CD4-positive, CD25-positive, alpha-beta regulatory T cell (primary cell): ENCODE measurements at regions not wholly inside any gene's neighbourhood (a gene's known extent, or its start where the extent isn't known, plus 50 kb on each side); places are given as distances from the start of the nearest gene placed in this dataset.

ENCODE experiments used
- ATAC-seq, 2 donors: fragments of 150-1000 bp; cut with Tn5 transposase; one replicate each; pipeline ENCODE4 v1.10.0; 2021; ENCODE audit warnings: low read depth in 2 of 2, moderate number of reproducible peaks in 2 of 2, moderate library complexity in 1 of 2
- DNase-seq, 3 donors: peaks; one replicate each; pipeline versions ENCODE4 v3.0.0 to v3.0.0-alpha.2; 2012 to 2022; ENCODE audit warnings: mixed read lengths in 1 of 3
- H3K27ac ChIP-seq: one replicate; pipeline ENCODE4 v1.7.0; 2013; ENCODE audit warnings: mild to moderate bottlenecking, low read length; ENCODE audit not compliant: insufficient read depth, poor library complexity, severe bottlenecking
- H3K27me3 ChIP-seq: one replicate; pipeline ENCODE4 v1.7.0; 2013; ENCODE audit warnings: low read length; ENCODE audit not compliant: control insufficient read depth, insufficient read depth
- H3K36me3 ChIP-seq: one replicate; pipeline ENCODE4 v1.7.0; 2013; ENCODE audit warnings: mild to moderate bottlenecking, low read length, moderate library complexity; ENCODE audit not compliant: control insufficient read depth, insufficient read depth
- H3K4me1 ChIP-seq: 2 replicates; pipeline ENCODE4 v1.7.0; 2013; ENCODE audit warnings: mild to moderate bottlenecking, low read length; ENCODE audit not compliant: insufficient read depth, control insufficient read depth, poor library complexity, severe bottlenecking
- H3K4me3 ChIP-seq: one replicate; pipeline ENCODE4 v1.7.0; 2013; ENCODE audit warnings: low read depth, mild to moderate bottlenecking, low read length, moderate library complexity
- H3K9me3 ChIP-seq, 2 experiments: 1 replicate in 1 of 2; 2 replicates in 1 of 2; pipeline ENCODE4 v1.7.0; 2013; ENCODE audit warnings: low read length in 2 of 2, mild to moderate bottlenecking in 1 of 2, moderate library complexity in 1 of 2; ENCODE audit not compliant: control insufficient read depth in 2 of 2
- H3K27ac Mint-ChIP-seq, 3 donors: one replicate each; pipeline ENCODE4 v1.8.0; 2020 to 2022; ENCODE audit warnings: mild to moderate bottlenecking in 3 of 3, mixed read lengths in 3 of 3, moderate library complexity in 2 of 3
- H3K27me3 Mint-ChIP-seq: one replicate; pipeline ENCODE4 v1.8.0; 2022; ENCODE audit warnings: mild to moderate bottlenecking, mixed read lengths
- H3K36me3 Mint-ChIP-seq: one replicate; pipeline ENCODE4 v1.8.0; 2020; ENCODE audit warnings: mixed read lengths
- H3K4me1 Mint-ChIP-seq, 4 donors: one replicate each; pipeline ENCODE4 v1.8.0; 2020 to 2022; ENCODE audit warnings: mixed read lengths in 4 of 4, mild to moderate bottlenecking in 1 of 4
- H3K4me3 Mint-ChIP-seq, 4 donors: one replicate each; pipeline ENCODE4 v1.8.0; 2020 to 2022; ENCODE audit warnings: mild to moderate bottlenecking in 4 of 4, mixed read lengths in 4 of 4, moderate library complexity in 3 of 4
- H3K9me3 Mint-ChIP-seq, 7 donors: one replicate each; pipeline ENCODE4 v1.8.0; 2020 to 2022; ENCODE audit warnings: mixed read lengths in 7 of 7, mild to moderate bottlenecking in 3 of 7, moderate library complexity in 2 of 7

DNA sequence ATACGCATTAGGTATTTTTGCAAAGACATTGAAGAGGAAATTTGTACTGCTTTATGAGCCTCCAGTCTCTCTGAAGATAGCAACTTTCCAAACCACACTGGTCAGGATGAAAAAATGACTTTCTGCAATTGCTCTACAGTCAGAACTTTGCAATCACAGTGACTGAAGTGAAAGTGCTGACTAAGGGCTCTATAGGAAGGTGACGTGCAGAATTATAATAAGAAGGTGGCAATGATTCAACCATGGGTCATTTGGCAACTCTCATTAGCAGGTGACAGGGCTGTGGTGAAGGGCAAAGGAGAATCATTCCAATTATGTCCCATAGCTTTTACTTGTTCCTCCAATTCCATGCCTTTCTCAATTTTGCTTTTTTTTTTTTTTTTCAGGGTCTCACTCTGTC, 311.0 kb downstream of the ANKRD30A start:
- Mint-ChIP-seq H3K4me1 (no peaks in the 10 kb centered on the region), H3K9me3 (peaks cover 0 to 10% (median 0%) of the 10 kb centered on the region in 7 donors), H3K4me3 (no peak overlapping the region), H3K27me3 (no peaks in the 10 kb centered on the region), H3K27ac (no peak overlapping the region), H3K36me3 (no peaks in the 10 kb centered on the region)
- no peak for DNase-seq
- Histone ChIP-seq H3K27ac (no peak overlapping the region), H3K27me3 (no peaks in the 10 kb centered on the region), H3K9me3 (no peaks in the 10 kb centered on the region), H3K36me3 (no peaks in the 10 kb centered on the region), H3K4me3 (no peak overlapping the region), H3K4me1 (no peaks in the 10 kb centered on the region)
- no peak for ATAC-seq

DNA sequence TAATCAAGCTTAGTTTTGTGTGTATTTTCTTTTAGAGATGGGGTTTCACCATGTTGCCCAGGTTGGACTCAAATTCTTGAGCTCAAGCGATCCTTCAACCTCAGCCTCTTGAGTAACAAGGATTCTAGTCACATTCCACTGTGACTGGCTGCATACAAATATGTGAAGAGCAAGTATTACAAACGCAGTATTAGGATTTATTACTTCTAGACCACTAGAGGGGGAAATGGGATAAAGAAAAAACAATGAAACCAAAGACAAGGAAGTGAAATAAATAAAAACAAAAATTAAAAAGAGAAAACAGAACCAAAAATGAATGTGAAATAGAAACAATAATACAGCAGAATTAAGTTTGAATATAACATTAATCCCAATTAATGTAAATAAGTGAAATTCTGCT, 308.7 kb downstream of the ANKRD30A start:
- H3K36me3 Mint-ChIP-seq: no peaks in the 10 kb centered on the region
- H3K4me3 ChIP-seq: no peak overlapping the region
- peaks cover 0 to 3% of the 10 kb centered on the region in 2 experiments for H3K9me3 ChIP-seq
- H3K27me3 Mint-ChIP-seq: no peaks in the 10 kb centered on the region
- no peak for DNase-seq
- no peaks in the 10 kb centered on the region for H3K4me1 ChIP-seq
- no peaks in the 10 kb centered on the region for H3K36me3 ChIP-seq
- ATAC-seq: no peak
- no peak overlapping the region for H3K27ac Mint-ChIP-seq
- peaks cover 0 to 10% (median 0%) of the 10 kb centered on the region in 7 donors for H3K9me3 Mint-ChIP-seq
- no peak overlapping the region for H3K4me3 Mint-ChIP-seq
- H3K4me1 Mint-ChIP-seq: no peaks in the 10 kb centered on the region
- no peak overlapping the region for H3K27ac ChIP-seq
- no peaks in the 10 kb centered on the region for H3K27me3 ChIP-seq
